Glutamatergic neuron (in vitro differentiated cells): ENCODE measurements at regions not wholly inside any gene's neighbourhood (a gene's known extent, or its start where the extent isn't known, plus 50 kb on each side); places are given as distances from the start of the nearest gene placed in this dataset.
"Not testable (repeated sequence)": the region's sequence is repeated elsewhere in the genome, so short reads cannot be mapped to it uniquely, and the experiment has no call there.

Experiments
- DNase-seq: peaks from one replicate; pipeline ENCODE4 v3.0.0; 2022
- H3K27ac Mint-ChIP-seq: one replicate; pipeline ENCODE4 v1.8.0; 2020; ENCODE audit warnings: mild to moderate bottlenecking, mixed read lengths, inconsistent platforms; ENCODE audit not compliant: unreplicated experiment
- H3K27me3 Mint-ChIP-seq: one replicate; pipeline ENCODE4 v1.8.0; 2020; ENCODE audit warnings: mild to moderate bottlenecking, moderate library complexity, mixed read lengths, inconsistent platforms; ENCODE audit not compliant: unreplicated experiment
- H3K36me3 Mint-ChIP-seq: one replicate; pipeline ENCODE4 v1.8.0; 2020; ENCODE audit warnings: mild to moderate bottlenecking, mixed read lengths, inconsistent platforms; ENCODE audit not compliant: unreplicated experiment
- H3K4me1 Mint-ChIP-seq: one replicate; pipeline ENCODE4 v1.8.0; 2020; ENCODE audit warnings: mild to moderate bottlenecking, low read depth, mixed read lengths, inconsistent platforms; ENCODE audit not compliant: unreplicated experiment
- H3K4me3 Mint-ChIP-seq: one replicate; pipeline ENCODE4 v1.8.0; 2020; ENCODE audit warnings: mild to moderate bottlenecking, mixed read lengths, inconsistent platforms; ENCODE audit not compliant: unreplicated experiment
- H3K9me3 Mint-ChIP-seq: one replicate; pipeline ENCODE4 v1.8.0; 2020; ENCODE audit warnings: mild to moderate bottlenecking, moderate library complexity, mixed read lengths, inconsistent platforms; ENCODE audit not compliant: unreplicated experiment
- CTCF ChIP-seq: fragments of 200-600 bp; sonication (generic); IDR thresholded peaks from one replicate; pipeline ENCODE4 v1.5.0; 2021; ENCODE audit not compliant: partially characterized antibody, unreplicated experiment

- no peak for DNase-seq
- H3K27ac Mint-ChIP-seq = no peak overlapping the region
- H3K4me1 Mint-ChIP-seq = no peaks in the 10 kb centered on the region
- H3K9me3 Mint-ChIP-seq = no peaks in the 10 kb centered on the region
- TF ChIP-seq CTCF = no peak
- H3K27me3 Mint-ChIP-seq = no peaks in the 10 kb centered on the region
- no peaks in the 10 kb centered on the region for H3K36me3 Mint-ChIP-seq
- no peak overlapping the region for H3K4me3 Mint-ChIP-seq
Observed at GRCh38 chr13:62168891-62169290, 753.2 kb upstream of the PCDH20 start.

DNA sequence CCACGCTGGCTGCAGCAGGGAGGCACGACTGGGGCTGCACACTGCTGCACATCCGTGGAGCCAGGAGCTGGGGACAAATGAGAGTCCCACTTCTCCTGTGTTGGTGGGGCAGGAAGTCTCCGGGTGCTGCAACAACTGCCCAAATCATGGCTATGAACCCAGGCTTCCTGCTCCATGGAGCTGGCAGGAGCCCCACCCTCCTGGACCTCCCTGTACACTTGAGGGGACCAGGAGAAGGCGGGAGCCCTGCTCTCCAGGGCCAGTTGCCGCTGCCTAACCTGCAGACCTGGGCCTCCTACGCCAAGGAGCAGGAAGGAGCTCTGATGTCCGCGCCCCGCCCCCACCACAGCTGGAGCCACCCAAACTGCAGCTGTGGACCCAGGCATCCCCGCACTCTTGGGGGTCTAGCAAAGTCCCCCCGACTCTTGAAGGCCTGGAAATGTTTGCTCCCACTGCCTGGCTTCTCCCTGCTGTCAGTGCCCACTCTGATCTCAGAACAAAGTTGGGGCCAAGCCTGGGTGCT, 752.1 kb upstream of the PCDH20 start:
- TF ChIP-seq CTCF = no peak
- no peaks in the 10 kb centered on the region for H3K4me1 Mint-ChIP-seq
- H3K9me3 Mint-ChIP-seq = no peaks in the 10 kb centered on the region
- no peak overlapping the region for H3K27ac Mint-ChIP-seq
- H3K4me3 Mint-ChIP-seq = no peak overlapping the region
- no peaks in the 10 kb centered on the region for H3K36me3 Mint-ChIP-seq
- H3K27me3 Mint-ChIP-seq = no peaks in the 10 kb centered on the region
- DNase-seq = no peak

DNA sequence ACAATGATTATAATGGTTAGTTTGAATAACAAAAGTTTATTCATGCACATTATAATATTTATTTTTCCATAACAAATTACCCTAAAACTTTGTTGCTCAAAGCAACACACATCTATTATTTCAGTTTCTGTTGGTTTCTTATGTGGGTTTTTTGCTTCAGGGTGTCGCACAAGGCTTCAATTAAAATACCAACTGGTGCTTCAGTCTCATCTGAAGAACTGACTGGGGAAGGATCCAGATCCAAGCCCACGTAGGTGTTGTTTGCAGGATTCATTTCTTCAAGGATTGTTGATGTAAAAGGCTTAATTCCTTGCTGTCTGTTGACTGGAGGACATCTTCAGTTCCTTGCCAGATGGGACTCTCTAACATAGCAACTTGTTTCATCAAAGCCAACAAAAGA, 747.2 kb upstream of the PCDH20 start:
- no peak overlapping the region for H3K4me3 Mint-ChIP-seq
- no peak for DNase-seq
- no peaks in the 10 kb centered on the region for H3K36me3 Mint-ChIP-seq
- no peak overlapping the region for H3K27ac Mint-ChIP-seq
- no peak for TF ChIP-seq CTCF
- no peaks in the 10 kb centered on the region for H3K4me1 Mint-ChIP-seq
- H3K27me3 Mint-ChIP-seq = no peaks in the 10 kb centered on the region
- H3K9me3 Mint-ChIP-seq = no peaks in the 10 kb centered on the region

DNA sequence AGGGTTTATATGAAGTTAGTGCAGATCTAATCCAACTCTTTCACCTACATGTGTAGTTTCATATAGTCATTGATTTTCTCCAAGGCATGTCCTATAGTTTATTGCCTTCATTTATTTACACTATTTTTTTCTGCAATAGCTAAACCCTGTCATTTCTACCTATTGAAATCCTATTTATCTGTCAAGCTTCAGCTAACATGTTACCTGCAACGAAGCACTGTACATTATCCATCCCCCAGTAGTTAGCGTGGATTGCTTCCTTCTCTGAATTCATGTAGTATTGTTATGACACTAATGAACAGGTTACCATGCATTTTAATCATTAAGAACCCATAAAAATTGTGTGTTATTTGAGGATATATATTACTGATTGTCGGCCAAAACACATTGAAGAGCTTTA, 742.9 kb upstream of the PCDH20 start:
- Mint-ChIP-seq H3K27me3 (no peaks in the 10 kb centered on the region), H3K27ac (no peak overlapping the region), H3K36me3 (no peaks in the 10 kb centered on the region), H3K4me3 (no peak overlapping the region), H3K9me3 (peaks cover 2% of the 10 kb centered on the region), H3K4me1 (no peaks in the 10 kb centered on the region)
- TF ChIP-seq CTCF = no peak
- DNase-seq = no peak

DNA sequence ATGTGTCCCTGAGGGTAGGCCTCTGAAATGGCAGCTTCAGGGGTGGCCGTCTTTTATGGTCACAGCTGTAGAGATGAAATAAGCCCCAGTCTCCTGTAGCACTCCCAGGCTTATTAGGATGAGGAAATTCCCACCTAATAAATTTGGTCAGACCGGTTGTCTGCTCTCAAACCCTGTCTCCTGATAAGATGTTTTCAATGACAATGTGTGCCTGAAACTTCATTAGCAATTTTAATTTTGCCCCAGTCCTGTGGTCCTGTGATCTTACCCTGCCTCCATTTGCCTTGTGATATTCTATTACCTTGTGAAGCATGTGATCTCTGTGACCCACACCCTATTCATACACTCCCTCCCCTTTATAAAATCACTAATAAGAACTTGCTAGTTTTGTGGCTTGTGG, 736.1 kb upstream of the PCDH20 start:
- not testable (repeated sequence) for H3K9me3 Mint-ChIP-seq, DNase-seq, H3K4me1 Mint-ChIP-seq, H3K36me3 Mint-ChIP-seq, H3K27me3 Mint-ChIP-seq, H3K27ac Mint-ChIP-seq, H3K4me3 Mint-ChIP-seq

GRCh38 chr13:62142048-62142447, 726.4 kb upstream of the PCDH20 start:
- Mint-ChIP-seq H3K27ac (no peak overlapping the region), H3K9me3 (peaks cover 3% of the 10 kb centered on the region), H3K4me1 (peaks cover 9% of the 10 kb centered on the region), H3K36me3 (no peaks in the 10 kb centered on the region), H3K27me3 (peaks cover 4% of the 10 kb centered on the region), H3K4me3 (no peak overlapping the region)
- no peak for DNase-seq
- no peak for TF ChIP-seq CTCF
